Upper lobe of left lung (tissue), 4 donors: ENCODE measurements at regions not wholly inside any gene's neighbourhood (a gene's known extent, or its start where the extent isn't known, plus 50 kb on each side); places are given as distances from the start of the nearest gene placed in this dataset.

Experiments
- CTCF ChIP-seq, 6 experiments: fragments of 450-650 bp in 4 of 6; fragments of 200-600 bp in 2 of 6; sonication (generic) in 2 of 6; IDR thresholded peaks; one replicate each; pipeline ENCODE4 v1.5.1; 2016 to 2019; ENCODE audit warnings: antibody characterized with exemption in 6 of 6
- POLR2A ChIP-seq, 4 donors: fragments of 450-650 bp; IDR thresholded peaks; one replicate each; pipeline ENCODE4 v1.5.1; 2016 to 2017; ENCODE audit warnings: antibody characterized with exemption in 4 of 4, mild to moderate bottlenecking in 2 of 4
- POLR2AphosphoS5 ChIP-seq, 2 donors: sonication (generic); formaldehyde crosslinking; IDR thresholded peaks; one replicate each; pipeline ENCODE4 v1.5.1; 2017; ENCODE audit warnings: antibody characterized with exemption in 2 of 2

GRCh38 chr2:67013821-67014220 lies 383.3 kb upstream of the ETAA1 start:
- no peak for TF ChIP-seq CTCF (IDR thresholded peaks at IDR 0.05)
- no peak for TF ChIP-seq POLR2A (IDR thresholded peaks at IDR 0.05)
- TF ChIP-seq POLR2AphosphoS5 (IDR thresholded peaks at IDR 0.05), result no peak
